ENCODE measurements at regions not wholly inside any gene's neighbourhood (a gene's known extent, or its start where the extent isn't known, plus 50 kb on each side); places are given as distances from the start of the nearest gene placed in this dataset.
"Not testable (repeated sequence)": the region's sequence is repeated elsewhere in the genome, so short reads cannot be mapped to it uniquely, and the experiment has no call there.

DNA sequence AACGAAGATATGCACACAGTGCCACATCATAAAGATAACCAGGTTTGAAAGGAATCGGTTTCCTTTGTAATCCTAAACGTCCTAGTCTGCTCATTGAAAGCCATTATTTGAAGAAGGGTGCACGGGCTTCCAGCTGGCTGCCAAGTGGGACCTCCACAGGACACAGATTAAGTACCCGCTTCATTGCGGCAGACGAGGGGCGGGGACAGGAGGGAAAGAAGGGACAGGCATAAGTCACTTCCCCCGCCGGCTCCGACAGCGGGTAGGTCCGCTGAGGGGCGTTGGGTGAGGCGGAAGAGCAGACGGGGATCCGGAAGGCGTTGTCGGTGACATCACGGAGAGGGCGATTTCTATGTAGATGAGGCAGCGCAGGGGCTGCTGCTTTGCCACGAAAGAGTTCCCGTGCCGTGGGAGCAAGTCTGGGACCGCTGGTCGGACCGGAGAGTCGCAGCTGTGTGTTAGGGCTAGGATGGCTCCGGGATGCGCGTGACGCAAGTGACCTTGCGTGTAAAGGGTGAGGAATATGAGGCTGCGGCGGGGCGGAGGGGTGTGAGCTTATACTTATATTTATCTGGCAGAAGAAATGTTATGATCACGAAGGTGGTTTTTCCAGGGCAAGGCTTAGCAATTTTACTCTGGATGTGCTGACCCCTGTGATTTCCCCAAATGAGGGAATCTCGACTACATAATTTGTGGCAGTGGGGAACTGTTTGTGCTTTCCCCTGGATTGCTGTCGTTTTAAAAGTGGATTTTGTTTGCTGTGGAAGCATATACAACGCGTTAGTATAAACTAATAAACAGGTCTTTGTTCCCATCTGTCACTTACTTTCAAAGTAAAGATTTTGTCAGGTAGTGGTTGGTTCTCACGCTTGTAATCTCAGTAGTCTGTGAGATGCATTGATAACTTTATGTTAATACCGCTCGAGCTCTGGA, 80.7 kb downstream of the PPIAL4G start (continued):
- TF ChIP-seq, protein P1, sequence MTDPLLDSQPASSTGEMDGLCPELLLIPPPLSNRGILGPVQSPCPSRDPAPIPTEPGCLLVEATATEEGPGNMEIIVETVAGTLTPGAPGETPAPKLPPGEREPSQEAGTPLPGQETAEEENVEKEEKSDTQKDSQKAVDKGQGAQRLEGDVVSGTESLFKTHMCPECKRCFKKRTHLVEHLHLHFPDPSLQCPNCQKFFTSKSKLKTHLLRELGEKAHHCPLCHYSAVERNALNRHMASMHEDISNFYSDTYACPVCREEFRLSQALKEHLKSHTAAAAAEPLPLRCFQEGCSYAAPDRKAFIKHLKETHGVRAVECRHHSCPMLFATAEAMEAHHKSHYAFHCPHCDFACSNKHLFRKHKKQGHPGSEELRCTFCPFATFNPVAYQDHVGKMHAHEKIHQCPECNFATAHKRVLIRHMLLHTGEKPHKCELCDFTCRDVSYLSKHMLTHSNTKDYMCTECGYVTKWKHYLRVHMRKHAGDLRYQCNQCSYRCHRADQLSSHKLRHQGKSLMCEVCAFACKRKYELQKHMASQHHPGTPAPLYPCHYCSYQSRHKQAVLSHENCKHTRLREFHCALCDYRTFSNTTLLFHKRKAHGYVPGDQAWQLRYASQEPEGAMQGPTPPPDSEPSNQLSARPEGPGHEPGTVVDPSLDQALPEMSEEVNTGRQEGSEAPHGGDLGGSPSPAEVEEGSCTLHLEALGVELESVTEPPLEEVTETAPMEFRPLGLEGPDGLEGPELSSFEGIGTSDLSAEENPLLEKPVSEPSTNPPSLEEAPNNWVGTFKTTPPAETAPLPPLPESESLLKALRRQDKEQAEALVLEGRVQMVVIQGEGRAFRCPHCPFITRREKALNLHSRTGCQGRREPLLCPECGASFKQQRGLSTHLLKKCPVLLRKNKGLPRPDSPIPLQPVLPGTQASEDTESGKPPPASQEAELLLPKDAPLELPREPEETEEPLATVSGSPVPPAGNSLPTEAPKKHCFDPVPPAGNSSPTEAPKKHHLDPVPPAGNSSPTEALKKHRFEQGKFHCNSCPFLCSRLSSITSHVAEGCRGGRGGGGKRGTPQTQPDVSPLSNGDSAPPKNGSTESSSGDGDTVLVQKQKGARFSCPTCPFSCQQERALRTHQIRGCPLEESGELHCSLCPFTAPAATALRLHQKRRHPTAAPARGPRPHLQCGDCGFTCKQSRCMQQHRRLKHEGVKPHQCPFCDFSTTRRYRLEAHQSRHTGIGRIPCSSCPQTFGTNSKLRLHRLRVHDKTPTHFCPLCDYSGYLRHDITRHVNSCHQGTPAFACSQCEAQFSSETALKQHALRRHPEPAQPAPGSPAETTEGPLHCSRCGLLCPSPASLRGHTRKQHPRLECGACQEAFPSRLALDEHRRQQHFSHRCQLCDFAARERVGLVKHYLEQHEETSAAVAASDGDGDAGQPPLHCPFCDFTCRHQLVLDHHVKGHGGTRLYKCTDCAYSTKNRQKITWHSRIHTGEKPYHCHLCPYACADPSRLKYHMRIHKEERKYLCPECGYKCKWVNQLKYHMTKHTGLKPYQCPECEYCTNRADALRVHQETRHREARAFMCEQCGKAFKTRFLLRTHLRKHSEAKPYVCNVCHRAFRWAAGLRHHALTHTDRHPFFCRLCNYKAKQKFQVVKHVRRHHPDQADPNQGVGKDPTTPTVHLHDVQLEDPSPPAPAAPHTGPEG (CRISPR knock-in tag; IDR thresholded peaks at IDR 0.05), result 0 out of 2 replicates have a peak, but pooled peaks have one; percentile 31
- TF ChIP-seq DR1 (CRISPR knock-in tag; IDR thresholded peaks at IDR 0.05) (0 out of 2 replicates have a peak, but pooled peaks have one; percentile 23), NONO (CRISPR knock-in tag; conservative IDR thresholded peaks at IDR 0.05) (peak; percentile 48; the same call in 1 of the 2 replicates), REPIN1 (CRISPR knock-in tag; IDR thresholded peaks at IDR 0.05; ENCODE audit: borderline replicate concordance, low read depth) (0 out of 2 replicates have a peak, but pooled peaks have one; percentile 18), SALL2 (CRISPR knock-in tag; IDR thresholded peaks at IDR 0.05) (peak; percentile 46; the same call in 1 of the 2 replicates), TCF7 (IDR thresholded peaks at IDR 0.05; ENCODE audit: low read depth) (peak; percentile 20; the same call in 1 of the 2 replicates), HDAC2 (CRISPR knock-in tag; IDR thresholded peaks at IDR 0.05) (peak; percentile 39; the same call in 1 of the 2 replicates), ZNF629 (CRISPR knock-in tag; conservative IDR thresholded peaks at IDR 0.05) (peak; percentile 27; the same call in 1 of the 2 replicates), MEF2D (CRISPR knock-in tag; IDR thresholded peaks at IDR 0.05) (0 out of 2 replicates have a peak, but pooled peaks have one; percentile 31), KDM5B (CRISPR knock-in tag; IDR thresholded peaks at IDR 0.05; ENCODE audit: borderline replicate concordance) (peak; percentile 61; the same call in 1 of the 2 replicates), NFKB2 (CRISPR knock-in tag; IDR thresholded peaks at IDR 0.05; ENCODE audit: borderline replicate concordance) (peak; percentile 64; the same call in 1 of the 2 replicates), ZNF614 (CRISPR knock-in tag; IDR thresholded peaks at IDR 0.05; ENCODE audit: borderline replicate concordance) (0 out of 2 replicates have a peak, but pooled peaks have one; percentile 14), GABPB1 (CRISPR knock-in tag; IDR thresholded peaks at IDR 0.05) (peak; percentile 87)
- TF ChIP-seq, protein P2, sequence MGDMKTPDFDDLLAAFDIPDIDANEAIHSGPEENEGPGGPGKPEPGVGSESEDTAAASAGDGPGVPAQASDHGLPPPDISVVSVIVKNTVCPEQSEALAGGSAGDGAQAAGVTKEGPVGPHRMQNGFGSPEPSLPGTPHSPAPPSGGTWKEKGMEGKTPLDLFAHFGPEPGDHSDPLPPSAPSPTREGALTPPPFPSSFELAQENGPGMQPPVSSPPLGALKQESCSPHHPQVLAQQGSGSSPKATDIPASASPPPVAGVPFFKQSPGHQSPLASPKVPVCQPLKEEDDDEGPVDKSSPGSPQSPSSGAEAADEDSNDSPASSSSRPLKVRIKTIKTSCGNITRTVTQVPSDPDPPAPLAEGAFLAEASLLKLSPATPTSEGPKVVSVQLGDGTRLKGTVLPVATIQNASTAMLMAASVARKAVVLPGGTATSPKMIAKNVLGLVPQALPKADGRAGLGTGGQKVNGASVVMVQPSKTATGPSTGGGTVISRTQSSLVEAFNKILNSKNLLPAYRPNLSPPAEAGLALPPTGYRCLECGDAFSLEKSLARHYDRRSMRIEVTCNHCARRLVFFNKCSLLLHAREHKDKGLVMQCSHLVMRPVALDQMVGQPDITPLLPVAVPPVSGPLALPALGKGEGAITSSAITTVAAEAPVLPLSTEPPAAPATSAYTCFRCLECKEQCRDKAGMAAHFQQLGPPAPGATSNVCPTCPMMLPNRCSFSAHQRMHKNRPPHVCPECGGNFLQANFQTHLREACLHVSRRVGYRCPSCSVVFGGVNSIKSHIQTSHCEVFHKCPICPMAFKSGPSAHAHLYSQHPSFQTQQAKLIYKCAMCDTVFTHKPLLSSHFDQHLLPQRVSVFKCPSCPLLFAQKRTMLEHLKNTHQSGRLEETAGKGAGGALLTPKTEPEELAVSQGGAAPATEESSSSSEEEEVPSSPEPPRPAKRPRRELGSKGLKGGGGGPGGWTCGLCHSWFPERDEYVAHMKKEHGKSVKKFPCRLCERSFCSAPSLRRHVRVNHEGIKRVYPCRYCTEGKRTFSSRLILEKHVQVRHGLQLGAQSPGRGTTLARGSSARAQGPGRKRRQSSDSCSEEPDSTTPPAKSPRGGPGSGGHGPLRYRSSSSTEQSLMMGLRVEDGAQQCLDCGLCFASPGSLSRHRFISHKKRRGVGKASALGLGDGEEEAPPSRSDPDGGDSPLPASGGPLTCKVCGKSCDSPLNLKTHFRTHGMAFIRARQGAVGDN (CRISPR knock-in tag; IDR thresholded peaks at IDR 0.05), result peak; percentile 81
- TF ChIP-seq NONO (IDR thresholded peaks at IDR 0.05), result not testable (repeated sequence)
- TF ChIP-seq, protein P3, sequence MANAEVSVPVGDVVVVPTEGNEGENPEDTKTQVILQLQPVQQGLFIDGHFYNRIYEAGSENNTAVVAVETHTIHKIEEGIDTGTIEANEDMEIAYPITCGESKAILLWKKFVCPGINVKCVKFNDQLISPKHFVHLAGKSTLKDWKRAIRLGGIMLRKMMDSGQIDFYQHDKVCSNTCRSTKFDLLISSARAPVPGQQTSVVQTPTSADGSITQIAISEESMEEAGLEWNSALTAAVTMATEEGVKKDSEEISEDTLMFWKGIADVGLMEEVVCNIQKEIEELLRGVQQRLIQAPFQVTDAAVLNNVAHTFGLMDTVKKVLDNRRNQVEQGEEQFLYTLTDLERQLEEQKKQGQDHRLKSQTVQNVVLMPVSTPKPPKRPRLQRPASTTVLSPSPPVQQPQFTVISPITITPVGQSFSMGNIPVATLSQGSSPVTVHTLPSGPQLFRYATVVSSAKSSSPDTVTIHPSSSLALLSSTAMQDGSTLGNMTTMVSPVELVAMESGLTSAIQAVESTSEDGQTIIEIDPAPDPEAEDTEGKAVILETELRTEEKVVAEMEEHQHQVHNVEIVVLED (CRISPR knock-in tag; IDR thresholded peaks at IDR 0.05; ENCODE audit: borderline replicate concordance), result peak; percentile 30; the same call in 1 of the 2 replicates
